SK-N-SH treated with all-trans-retinoic acid at 6 μM for 48 hours (cell line): ENCODE measurements at regions not wholly inside any gene's neighbourhood (a gene's known extent, or its start where the extent isn't known, plus 50 kb on each side); places are given as distances from the start of the nearest gene placed in this dataset.

Experiments
- ATAC-seq: fragments of 200-7000 bp; cut with Tn5 transposase; 3 replicates; pipeline ENCODE4 v1.9.1; 2020; ENCODE audit warnings: mild to moderate bottlenecking, moderate library complexity
- ARNTL ChIP-seq: fragments of 450-650 bp; formaldehyde crosslinking; IDR thresholded peaks from 2 replicates; pipeline ENCODE4 v1.5.0; 2020; ENCODE audit warnings: low read depth, mild to moderate bottlenecking, moderate library complexity, borderline replicate concordance
- BACH2 ChIP-seq: fragments of 250-450 bp; sonication (Bioruptor Pico); IDR thresholded peaks from 2 replicates; pipeline ENCODE4 v1.9.0; 2021; ENCODE audit warnings: mild to moderate bottlenecking, borderline replicate concordance
- CREB5 ChIP-seq: fragments of 250-450 bp; sonication (Bioruptor Pico); IDR thresholded peaks from 2 replicates; pipeline ENCODE4 v1.5.1; 2020; ENCODE audit warnings: low read depth, mild to moderate bottlenecking, moderate library complexity
- CSDC2 ChIP-seq: fragments of 250-450 bp; sonication (Bioruptor Pico); IDR thresholded peaks from 2 replicates; pipeline ENCODE4 v1.5.0; 2020; ENCODE audit warnings: mild to moderate bottlenecking, moderate library complexity
- ESRRG ChIP-seq: fragments of 250-450 bp; sonication (Bioruptor Pico); IDR thresholded peaks from 2 replicates; pipeline ENCODE4 v1.6.1; 2021; ENCODE audit warnings: mild to moderate bottlenecking
- GLIS3 ChIP-seq: fragments of 250-450 bp; sonication (Bioruptor Pico); IDR thresholded peaks from 2 replicates; pipeline ENCODE4 v1.5.0; 2020; ENCODE audit warnings: mild to moderate bottlenecking, moderate library complexity
- ISL1 ChIP-seq: fragments of 250-450 bp; sonication (Bioruptor Pico); IDR thresholded peaks from 2 replicates; pipeline ENCODE4 v2.1.2; 2022; ENCODE audit warnings: mild to moderate bottlenecking, moderate library complexity
- OSR1 ChIP-seq: fragments of 250-450 bp; sonication (Bioruptor Pico); IDR thresholded peaks from 2 replicates; pipeline ENCODE4 v1.8.0; 2022; ENCODE audit warnings: moderate library complexity, mild to moderate bottlenecking, inconsistent platforms
- PATZ1 ChIP-seq: fragments of 250-450 bp; sonication (Bioruptor Pico); IDR thresholded peaks from 2 replicates; pipeline ENCODE4 v1.8.0; 2020; ENCODE audit warnings: mild to moderate bottlenecking, moderate library complexity, borderline replicate concordance
- PPARA ChIP-seq: fragments of 250-450 bp; sonication (Bioruptor Pico); IDR thresholded peaks from 2 replicates; pipeline ENCODE4 v1.5.0; 2020; ENCODE audit warnings: mild to moderate bottlenecking, borderline replicate concordance
- RARB ChIP-seq: fragments of 250-450 bp; sonication (Bioruptor Pico); IDR thresholded peaks from 2 replicates; pipeline ENCODE4 v1.8.0; 2021; ENCODE audit warnings: mild to moderate bottlenecking, moderate library complexity
- SNAI2 ChIP-seq: fragments of 250-450 bp; sonication (Bioruptor Pico); IDR thresholded peaks from 2 replicates; pipeline ENCODE4 v1.5.0; 2020; ENCODE audit warnings: mild to moderate bottlenecking, moderate library complexity
- TCF4 ChIP-seq: fragments of 250-450 bp; sonication (Bioruptor Pico); IDR thresholded peaks from 2 replicates; pipeline ENCODE4 v1.8.0; 2021; ENCODE audit warnings: mild to moderate bottlenecking, moderate library complexity, borderline replicate concordance
- TOX ChIP-seq: fragments of 250-450 bp; sonication (Bioruptor Pico); IDR thresholded peaks from 2 replicates; pipeline ENCODE4 v1.8.0; 2021; ENCODE audit warnings: mild to moderate bottlenecking, moderate library complexity, borderline replicate concordance
- TSHZ2 ChIP-seq: fragments of 250-450 bp; sonication (Bioruptor Pico); IDR thresholded peaks from 2 replicates; pipeline ENCODE4 v1.5.0; 2020; ENCODE audit warnings: mild to moderate bottlenecking, moderate library complexity
- ZC3H10 ChIP-seq: fragments of 250-450 bp; sonication (Bioruptor Pico); IDR thresholded peaks from 2 replicates; pipeline ENCODE4 v1.5.1; 2021; ENCODE audit warnings: mild to moderate bottlenecking, moderate library complexity
- ZFP3 ChIP-seq: fragments of 250-450 bp; sonication (Bioruptor Pico); IDR thresholded peaks from 2 replicates; pipeline ENCODE4 v1.5.0; 2020; ENCODE audit warnings: mild to moderate bottlenecking, moderate library complexity
- ZFP30 ChIP-seq: fragments of 450-650 bp; formaldehyde crosslinking; IDR thresholded peaks from 2 replicates; pipeline ENCODE4 v1.5.0; 2022; ENCODE audit warnings: mild to moderate bottlenecking, moderate library complexity
- ZNF565 ChIP-seq: fragments of 450-650 bp; formaldehyde crosslinking; conservative IDR thresholded peaks from 2 replicates; pipeline ENCODE4 v1.5.0; 2020; ENCODE audit warnings: low read depth, mild to moderate bottlenecking, moderate library complexity
- ZNF70 ChIP-seq: fragments of 450-650 bp; formaldehyde crosslinking; IDR thresholded peaks from 2 replicates; pipeline ENCODE4 v1.5.0; 2020; ENCODE audit warnings: mild to moderate bottlenecking, moderate library complexity
- ZNF8 ChIP-seq: fragments of 450-650 bp; formaldehyde crosslinking; IDR thresholded peaks from 2 replicates; pipeline ENCODE4 v1.5.0; 2020; ENCODE audit warnings: mild to moderate bottlenecking, moderate library complexity
- TF ChIP-seq, protein P1 (sequence below): fragments of 250-450 bp; sonication (Bioruptor Pico); IDR thresholded peaks from 2 replicates; pipeline ENCODE4 v1.8.0; 2021; ENCODE audit warnings: low read depth, mild to moderate bottlenecking, moderate library complexity, borderline replicate concordance
- TF ChIP-seq, protein P2 (sequence below): fragments of 250-450 bp; sonication (Bioruptor Pico); IDR thresholded peaks from 2 replicates; pipeline ENCODE4 v1.5.1; 2021; ENCODE audit warnings: mild to moderate bottlenecking, moderate library complexity

DNA sequence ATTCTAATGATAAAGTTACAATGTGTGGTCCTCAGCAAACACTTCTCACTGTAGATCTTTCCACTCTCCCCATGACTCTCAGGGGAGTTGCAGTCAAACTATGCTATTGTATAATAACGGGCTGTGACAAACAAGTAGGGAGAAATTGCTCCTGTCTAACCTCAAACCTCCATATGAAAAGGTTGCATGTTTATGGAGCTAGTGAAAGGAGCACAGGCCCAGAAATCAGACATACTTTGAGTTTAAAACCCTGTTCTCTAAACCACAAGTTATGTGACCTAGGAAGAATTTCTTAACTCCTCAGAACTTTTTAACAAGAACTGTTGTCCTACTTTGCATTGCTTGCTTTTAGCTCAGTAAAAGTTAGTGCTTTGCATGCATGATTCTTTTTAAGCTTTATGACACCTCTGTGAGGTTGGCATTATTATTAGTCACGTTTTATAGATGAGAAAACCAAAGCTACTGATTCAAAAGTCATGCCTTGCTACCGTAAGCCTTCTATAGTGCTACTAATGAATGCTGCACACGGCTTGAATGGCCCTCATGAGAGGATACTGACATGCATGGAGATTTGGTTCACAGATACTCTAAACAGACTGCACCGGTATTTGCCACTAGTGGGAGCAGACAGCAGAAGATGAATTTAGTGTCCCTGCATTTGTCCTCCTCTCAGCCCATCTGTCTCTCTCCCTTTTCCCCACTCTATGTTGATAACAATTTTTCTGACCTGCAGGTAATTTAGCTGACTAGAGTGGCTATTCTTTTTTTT, 129.5 kb upstream of the PCGF5 start:
- no peak for TF ChIP-seq BACH2 (CRISPR knock-in tag)
- TF ChIP-seq TOX, result no peak
- TF ChIP-seq, protein P1, sequence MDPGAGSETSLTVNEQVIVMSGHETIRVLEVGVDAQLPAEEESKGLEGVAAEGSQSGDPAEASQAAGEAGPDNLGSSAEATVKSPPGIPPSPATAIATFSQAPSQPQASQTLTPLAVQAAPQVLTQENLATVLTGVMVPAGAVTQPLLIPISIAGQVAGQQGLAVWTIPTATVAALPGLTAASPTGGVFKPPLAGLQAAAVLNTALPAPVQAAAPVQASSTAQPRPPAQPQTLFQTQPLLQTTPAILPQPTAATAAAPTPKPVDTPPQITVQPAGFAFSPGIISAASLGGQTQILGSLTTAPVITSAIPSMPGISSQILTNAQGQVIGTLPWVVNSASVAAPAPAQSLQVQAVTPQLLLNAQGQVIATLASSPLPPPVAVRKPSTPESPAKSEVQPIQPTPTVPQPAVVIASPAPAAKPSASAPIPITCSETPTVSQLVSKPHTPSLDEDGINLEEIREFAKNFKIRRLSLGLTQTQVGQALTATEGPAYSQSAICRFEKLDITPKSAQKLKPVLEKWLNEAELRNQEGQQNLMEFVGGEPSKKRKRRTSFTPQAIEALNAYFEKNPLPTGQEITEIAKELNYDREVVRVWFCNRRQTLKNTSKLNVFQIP (CRISPR knock-in tag), result no peak
- no peak for TF ChIP-seq ARNTL (CRISPR knock-in tag)
- TF ChIP-seq ZC3H10 (CRISPR knock-in tag), result no peak
- no peak for TF ChIP-seq ZFP3 (CRISPR knock-in tag)
- TF ChIP-seq ZNF565 (CRISPR knock-in tag), result no peak
- TF ChIP-seq OSR1 (CRISPR knock-in tag), result no peak
- no peak for TF ChIP-seq CSDC2 (CRISPR knock-in tag)
- TF ChIP-seq CREB5, result no peak
- TF ChIP-seq ZNF8, result no peak
- TF ChIP-seq, protein P2, sequence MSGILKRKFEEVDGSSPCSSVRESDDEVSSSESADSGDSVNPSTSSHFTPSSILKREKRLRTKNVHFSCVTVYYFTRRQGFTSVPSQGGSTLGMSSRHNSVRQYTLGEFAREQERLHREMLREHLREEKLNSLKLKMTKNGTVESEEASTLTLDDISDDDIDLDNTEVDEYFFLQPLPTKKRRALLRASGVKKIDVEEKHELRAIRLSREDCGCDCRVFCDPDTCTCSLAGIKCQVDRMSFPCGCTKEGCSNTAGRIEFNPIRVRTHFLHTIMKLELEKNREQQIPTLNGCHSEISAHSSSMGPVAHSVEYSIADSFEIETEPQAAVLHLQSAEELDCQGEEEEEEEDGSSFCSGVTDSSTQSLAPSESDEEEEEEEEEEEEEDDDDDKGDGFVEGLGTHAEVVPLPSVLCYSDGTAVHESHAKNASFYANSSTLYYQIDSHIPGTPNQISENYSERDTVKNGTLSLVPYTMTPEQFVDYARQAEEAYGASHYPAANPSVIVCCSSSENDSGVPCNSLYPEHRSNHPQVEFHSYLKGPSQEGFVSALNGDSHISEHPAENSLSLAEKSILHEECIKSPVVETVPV (CRISPR knock-in tag), result no peak
- TF ChIP-seq TSHZ2 (CRISPR knock-in tag), result no peak
- TF ChIP-seq ESRRG, result no peak
- no peak for TF ChIP-seq ZNF70 (CRISPR knock-in tag)
- no peak for TF ChIP-seq SNAI2 (CRISPR knock-in tag)
- TF ChIP-seq ISL1 (CRISPR knock-in tag), result no peak
- no peak for TF ChIP-seq PPARA (CRISPR knock-in tag)
- TF ChIP-seq ZFP30 (CRISPR knock-in tag), result no peak
- ATAC-seq, result peak; percentile 75

- TF ChIP-seq ZFP3 (CRISPR knock-in tag), result no peak
- no peak for TF ChIP-seq RARB (CRISPR knock-in tag)
- TF ChIP-seq ZC3H10 (CRISPR knock-in tag), result no peak
- no peak for TF ChIP-seq ZNF70 (CRISPR knock-in tag)
- TF ChIP-seq SNAI2 (CRISPR knock-in tag), result no peak
- no peak for TF ChIP-seq ZNF8
- no peak for TF ChIP-seq ZFP30 (CRISPR knock-in tag)
- no peak for TF ChIP-seq ESRRG
- no peak for TF ChIP-seq ARNTL (CRISPR knock-in tag)
- TF ChIP-seq TOX, result no peak
- TF ChIP-seq, protein P1 (CRISPR knock-in tag), result no peak
- no peak for TF ChIP-seq ZNF565 (CRISPR knock-in tag)
These were observed 128.7 kb upstream of the PCGF5 start for GRCh38 chr10:91091780-91092179.

DNA sequence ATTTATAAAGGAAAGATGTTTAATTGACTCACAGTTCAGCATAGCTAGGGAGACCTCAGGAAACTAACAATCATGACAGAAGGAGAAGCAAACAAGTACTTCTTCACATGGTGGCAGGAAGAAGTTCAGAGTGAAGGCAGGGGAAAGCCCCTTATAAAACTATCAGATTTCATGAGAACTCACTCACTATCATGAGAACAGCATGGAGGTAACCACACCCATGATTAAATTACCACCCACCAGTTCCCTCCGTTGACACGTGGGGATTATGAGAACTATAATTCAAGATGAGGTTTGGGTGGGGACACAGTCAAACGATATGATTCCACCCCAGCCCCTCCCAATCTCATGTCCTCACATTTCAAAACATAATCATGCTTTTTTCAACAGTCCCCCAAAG, 124.2 kb upstream of the PCGF5 start:
- ATAC-seq, result no peak
- TF ChIP-seq RARB (CRISPR knock-in tag) (no peak), ZNF8 (no peak), PATZ1 (CRISPR knock-in tag) (no peak), TOX (no peak), OSR1 (CRISPR knock-in tag) (no peak), TCF4 (CRISPR knock-in tag) (no peak), ZC3H10 (CRISPR knock-in tag) (no peak), ZNF565 (CRISPR knock-in tag) (no peak), ESRRG (no peak), ZFP30 (CRISPR knock-in tag) (no peak), PPARA (CRISPR knock-in tag) (no peak), ARNTL (CRISPR knock-in tag) (no peak), GLIS3 (CRISPR knock-in tag) (no peak), BACH2 (CRISPR knock-in tag) (no peak)
- TF ChIP-seq, protein P1 (CRISPR knock-in tag), result no peak

More at GRCh38 chr10:91091780-91092179, 128.7 kb upstream of the PCGF5 start:
- no peak for ATAC-seq
